GM19025 (cell line): ENCODE measurements at regions not wholly inside any gene's neighbourhood (a gene's known extent, or its start where the extent isn't known, plus 50 kb on each side); places are given as distances from the start of the nearest gene placed in this dataset.
A peak's percentile ranks its signal among the peaks of the same experiment; 100 is the strongest.

Experiments
- ATAC-seq: cut with Tn5 transposase; IDR thresholded peaks from one replicate; pipeline ENCODE4 v1.9.1; 2021; ENCODE audit warnings: mild to moderate bottlenecking, low read depth, moderate library complexity; ENCODE audit not compliant: unreplicated experiment

DNA sequence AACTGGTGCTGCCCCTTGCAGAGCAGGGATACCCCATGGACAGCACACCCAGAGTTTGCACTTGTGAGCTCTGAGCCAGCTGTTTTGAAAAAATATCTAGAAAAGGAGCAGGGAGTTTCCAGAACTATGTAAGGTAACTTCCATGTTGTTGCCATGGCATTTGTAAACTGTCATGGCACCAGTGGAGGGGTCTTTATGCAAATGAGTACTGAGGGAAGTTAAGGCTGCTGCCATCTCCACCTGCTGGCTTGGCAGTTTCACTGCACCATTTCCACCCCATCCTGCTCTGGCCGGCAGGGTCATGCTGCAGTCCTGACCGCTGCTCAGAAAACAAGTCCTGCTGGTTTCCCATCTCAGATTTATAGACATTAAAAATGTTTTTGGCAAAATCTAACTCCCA lies 52.3 kb upstream of the SNTG2 start:
- peak; percentile 66 for ATAC-seq

DNA sequence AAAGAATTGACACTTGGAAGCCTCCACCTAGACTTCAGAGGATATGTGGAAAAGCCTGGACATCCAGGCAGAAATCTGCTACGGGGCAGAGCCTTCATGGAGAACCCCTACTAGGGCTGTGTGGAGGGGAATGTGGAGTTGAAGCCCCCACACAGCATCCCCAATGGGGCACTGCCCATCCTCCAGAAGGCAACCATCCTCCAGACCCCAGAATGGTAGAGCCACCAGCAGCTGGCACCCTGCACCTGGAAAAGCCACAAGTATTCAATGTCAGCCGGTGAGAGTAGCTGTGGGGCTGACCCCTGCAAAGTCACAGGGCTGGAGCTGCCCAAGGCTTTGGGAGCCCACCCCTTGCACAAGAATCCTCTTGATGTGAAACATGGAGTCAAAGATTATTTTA lies 53.6 kb upstream of the SNTG2 start:
- no peak for ATAC-seq

DNA sequence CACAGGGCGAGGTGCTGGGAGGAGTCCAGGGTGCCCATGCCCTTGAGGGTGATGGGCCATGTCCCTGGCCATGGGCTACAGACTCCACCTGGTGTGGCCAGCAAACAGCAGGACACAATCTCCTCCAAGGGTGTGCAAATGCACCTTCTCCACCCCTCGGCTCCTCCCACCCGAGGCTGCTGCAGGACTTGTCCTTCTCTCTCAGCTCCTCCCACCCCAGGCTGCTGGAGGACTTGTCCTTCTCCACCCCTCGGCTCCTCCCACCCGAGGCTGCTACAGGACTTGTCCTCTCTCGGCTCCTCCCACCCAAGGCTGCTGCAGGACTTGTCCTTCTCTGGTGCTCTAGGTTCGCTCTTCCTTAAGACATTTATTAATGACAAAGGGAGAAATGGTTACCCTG lies 57.3 kb upstream of the SNTG2 start:
- ATAC-seq = no peak

DNA sequence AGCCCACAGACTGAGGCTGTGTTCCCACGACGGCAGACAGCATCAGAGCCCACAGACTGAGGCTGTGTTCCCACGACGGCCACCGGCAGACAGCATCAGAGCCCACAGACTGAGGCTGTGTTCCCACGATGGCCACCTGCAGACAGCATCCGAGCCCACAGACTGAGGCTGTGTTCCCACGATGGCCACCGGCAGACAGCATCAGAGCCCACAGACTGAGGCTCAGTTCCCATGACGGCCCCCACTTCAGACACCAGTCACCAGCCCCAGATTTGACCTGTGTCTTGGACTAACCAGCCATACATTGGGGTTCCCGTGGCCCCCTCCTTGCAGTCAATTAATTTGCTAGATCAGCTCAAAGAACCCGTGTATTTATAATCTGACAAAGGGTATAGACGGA lies 57.8 kb upstream of the SNTG2 start:
- ATAC-seq = no peak

DNA sequence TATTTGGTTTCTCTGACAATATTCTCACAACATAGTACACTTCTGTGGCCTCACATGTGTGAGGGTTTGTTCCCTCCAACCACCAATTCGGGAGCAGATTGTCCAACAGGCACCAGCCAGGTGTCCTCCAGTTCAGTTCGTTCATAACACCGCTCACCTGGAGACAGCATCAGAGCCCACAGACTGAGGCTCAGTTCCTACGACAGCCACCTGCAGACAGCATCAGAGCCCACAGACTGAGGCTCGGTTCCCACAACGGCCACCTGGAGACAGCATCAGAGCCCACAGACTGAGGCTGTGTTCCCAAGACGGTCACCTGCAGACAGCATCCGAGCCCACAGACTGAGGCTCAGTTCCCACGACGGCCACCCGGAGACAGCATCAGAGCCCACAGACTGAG lies 58.2 kb upstream of the SNTG2 start:
- ATAC-seq = no peak

DNA sequence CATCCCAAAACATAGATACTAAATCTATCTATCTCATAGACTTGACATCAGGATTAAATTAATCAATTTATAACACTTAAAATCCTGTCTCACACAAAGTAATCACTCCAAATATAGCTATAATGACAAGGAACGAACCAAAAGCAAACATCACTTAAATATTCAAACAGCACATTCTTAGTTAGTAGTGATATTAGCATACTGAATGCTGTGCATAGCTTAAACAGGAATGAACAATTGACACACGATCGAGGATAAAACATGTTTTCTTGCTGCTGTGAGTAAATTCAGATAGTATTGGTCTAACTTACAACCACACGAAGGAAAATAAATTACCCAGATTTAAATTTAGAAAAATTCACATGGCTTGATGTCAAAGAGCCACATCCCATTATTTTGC lies 58.9 kb upstream of the SNTG2 start:
- no peak for ATAC-seq

DNA sequence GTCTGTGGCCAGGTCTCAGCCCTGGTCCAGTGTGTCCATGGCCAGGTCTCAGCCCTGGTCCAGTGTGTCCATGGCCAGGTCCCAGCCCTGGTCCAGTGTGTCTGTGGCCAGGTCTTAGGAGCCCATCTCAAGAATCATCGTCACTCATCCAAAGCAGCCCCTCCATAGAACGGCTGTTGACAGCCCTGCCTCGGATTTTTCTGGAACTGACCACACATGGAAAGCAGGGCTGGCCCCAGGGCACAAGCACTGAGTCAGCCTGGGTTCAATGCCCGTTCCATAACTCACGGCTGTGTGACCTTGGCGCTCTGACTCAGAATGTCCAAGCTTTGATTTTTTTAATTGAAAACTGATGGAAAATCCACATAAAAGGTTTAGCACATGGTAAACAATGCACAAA lies 59.9 kb upstream of the SNTG2 start:
- ATAC-seq = no peak

DNA sequence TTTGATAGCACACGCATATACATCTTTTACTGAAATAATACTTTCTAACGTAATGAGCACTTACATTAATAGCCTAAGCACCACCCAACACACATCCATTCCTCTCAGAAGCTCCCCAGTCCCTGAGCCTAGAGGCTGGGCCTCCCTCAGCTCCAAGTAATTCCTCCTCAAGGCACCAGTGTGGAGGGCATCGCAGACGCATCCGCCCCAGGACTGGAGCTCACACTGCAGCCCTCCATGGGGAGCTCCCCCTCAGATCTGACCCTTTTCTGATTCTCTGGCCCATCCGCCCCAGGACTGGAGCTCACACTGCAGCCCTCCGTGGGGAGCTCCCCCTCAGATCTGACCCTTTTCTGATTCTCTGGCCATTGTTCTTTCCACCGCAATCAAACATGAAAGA lies 60.4 kb upstream of the SNTG2 start:
- no peak for ATAC-seq

DNA sequence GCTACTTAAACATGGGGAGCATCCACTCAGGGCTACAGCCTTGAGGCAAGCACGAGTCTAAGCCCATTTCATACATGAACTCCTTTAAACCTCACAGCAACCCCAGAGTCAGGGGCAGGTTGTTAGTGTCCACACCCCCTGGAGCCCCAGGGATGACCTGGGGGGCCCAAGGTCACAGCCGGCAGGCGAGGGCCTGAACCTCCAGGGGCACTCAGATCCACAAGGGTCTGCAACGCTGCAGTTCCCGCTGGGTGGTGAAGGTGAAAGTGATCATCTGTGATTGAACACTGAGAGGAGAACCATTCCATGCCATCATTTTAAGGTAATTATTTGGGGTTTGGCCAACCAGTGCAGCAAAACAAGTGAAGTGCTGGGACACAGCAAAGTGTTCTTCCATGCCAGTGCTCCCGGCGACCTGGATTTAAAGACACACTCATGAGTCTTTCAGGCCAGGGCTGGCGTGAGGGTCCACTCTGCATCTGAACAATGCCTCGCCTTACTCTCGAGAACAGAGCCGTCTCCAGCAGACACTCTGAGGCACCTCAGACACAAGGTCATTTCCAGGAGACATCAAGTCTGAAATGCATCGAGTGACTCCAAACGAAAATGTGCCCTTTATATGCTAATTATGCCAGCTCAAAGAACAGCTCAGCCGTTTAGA lies 61.6 kb upstream of the SNTG2 start:
- no peak for ATAC-seq

DNA sequence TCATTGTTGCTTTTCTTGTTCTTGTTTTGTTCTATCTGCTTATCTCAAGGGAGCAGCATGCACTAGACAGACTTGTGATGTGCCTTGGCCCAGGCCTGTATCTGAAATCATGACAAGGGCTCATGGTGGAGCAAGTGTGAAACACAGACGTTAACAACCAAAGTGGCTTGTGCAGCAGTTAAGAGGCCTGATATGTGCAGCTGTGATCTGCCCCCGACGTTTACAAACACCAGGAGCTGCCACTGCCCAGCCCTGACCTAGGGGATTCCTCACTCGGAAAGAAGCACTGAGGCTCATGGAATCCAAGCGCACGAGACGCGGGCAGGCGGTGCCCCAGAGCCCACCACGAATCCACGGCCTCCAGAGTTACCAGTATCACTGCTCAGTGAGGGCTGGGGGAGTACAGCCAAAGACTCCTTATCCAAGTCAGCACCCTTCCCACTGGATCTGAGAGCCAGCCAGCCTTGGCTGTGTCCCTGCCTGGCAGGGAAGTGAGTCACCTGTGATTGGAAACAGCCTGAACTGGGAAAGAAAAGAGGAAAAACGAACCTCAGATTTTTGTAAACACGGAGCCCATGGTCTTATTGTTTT lies 62.3 kb upstream of the SNTG2 start:
- ATAC-seq = no peak

DNA sequence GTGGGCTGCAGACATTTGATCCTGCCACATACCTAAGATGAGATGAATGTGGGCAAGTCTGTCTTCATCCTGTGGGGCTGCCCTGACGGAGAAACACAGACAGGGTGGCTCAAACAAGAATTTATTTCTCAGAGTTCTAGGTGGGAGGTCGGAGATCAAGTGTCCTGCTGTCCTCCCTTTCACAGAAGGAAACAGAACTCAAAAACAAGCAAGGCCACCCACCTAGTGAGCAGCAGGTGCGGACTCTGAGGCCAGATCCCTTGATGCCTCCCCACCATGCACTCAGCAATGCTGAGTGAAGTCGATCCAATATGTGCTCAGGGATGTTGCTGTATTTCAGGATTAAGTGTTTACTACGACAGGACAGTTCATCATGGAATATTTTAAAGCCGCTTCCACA lies 63.0 kb upstream of the SNTG2 start:
- ATAC-seq = no peak

DNA sequence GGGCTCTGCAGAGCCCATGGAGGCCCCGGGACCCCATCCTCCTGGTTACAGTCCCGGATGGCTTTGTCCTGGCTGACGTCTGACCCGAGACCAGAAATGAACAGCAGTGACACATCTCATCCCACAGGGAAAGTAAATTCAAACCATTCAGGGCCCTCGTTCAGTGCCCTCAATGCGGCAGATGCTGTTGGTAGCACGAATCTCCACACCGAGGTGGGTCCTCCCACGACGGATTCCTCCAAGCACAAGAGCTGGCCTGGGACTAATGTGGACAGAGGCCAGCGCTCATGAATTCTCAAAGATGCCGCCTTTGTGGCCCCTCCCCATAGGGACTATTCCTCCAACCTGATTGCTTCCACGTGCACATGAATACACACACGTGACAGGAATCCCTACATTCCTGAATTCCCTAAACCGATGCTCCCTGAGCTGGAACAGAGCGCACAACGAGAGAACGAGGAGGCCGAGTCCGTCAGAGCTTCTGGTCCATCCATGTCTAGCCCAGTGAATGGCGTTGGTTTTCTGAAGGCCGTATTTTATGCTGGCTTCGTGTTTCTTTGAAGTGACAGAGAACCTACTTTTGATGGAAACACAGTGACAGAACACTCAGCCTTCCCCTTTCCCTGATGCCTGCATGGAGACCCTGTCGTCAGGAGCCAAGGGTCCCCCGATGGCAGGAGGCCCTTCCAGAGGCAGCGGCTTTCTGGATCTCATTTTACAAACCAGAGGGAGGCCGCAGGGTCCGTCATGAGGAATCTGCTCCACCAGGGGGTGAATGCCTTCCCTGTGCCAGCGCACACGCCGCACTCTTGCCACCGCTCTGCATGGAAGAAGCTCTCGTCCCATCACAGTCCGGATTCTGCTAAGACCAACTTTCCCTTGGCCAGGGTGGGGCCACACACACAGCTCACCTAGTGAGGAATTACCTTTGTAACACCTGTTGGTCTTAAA lies 64.3 kb upstream of the SNTG2 start:
- no peak for ATAC-seq

DNA sequence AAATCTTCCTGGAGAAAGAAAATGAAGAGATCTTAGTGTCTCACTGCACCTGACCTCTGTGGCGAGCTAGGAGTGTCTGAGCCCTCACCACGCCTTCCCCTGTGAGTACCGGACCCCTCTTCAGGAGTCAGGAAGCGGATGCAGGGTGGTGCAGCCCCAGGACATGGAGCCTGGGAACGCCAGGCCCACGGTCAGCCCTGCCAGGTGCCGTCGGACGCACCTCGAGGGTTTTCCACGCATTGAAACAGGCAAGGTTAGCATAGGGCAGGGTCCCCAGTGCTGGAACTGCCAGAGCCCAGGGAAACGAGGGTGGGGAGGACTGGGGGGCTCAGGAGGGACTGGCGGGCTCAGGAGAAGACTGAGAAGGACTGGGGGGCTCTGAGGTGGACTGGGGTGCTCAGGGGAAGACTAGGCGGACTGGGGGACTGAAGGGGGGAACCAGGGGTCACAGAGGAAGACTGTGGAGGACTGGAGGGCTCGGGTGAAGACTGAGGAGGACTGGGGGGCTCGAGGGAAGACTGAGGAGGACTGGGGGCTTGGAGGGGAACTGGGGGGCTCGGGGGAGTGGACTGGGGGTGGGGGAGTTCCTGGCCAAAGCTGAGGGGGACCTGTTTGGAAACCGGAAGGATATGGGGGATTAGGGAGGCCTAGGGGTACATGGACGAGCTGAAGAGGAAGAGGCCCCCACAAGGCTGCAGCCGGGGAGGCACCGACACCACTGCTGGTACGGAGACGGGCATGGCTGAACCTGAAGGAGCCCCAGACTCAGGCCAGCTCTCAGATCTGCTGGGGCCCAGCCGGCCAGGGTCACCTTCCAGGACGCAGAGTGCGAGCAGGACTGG lies 65.2 kb upstream of the SNTG2 start:
- no peak for ATAC-seq

DNA sequence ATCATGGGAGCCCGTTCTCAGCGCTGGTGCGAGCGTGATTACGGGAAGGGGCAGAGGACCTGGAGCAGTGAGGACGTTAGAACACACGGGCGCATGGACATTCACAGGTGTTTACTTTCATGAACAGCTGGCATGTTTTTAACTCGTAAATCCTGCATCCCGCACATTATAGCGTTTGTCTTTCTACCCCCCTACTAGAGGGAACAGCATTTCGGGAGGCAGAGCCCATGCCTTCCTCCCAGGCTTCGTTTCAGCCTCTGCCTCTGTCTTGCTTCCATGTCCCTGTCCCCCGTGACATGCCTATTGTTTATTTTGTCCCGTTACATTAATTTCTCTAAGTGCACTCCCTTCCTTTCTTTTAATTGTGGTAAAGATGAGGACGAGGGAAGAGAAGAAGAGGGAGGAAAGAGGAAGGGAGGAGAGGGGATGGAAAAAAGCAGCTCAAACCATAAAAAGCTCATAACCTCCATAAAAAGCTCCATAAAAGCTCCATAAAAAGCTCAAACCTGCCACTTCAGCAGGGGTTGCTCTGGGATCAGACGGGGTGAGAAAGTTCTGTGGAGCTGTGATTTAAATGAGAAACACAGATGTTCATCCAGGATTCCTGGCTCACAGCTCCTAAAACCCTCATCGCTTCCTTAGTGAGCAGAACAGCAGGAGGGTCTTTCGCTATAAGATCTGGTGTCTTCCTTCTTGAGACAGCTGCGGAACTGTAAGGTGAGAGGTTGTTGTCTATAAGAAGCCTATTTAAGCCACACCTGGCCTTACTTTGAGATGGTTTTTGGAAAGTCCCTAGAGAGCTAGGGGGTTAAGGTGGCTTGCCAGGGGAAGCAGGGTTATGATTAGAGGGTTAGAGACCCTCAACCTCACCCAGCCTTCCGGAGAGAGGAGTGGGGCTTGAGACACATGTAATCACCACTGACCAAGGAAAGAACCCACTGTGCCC lies 66.6 kb upstream of the SNTG2 start:
- ATAC-seq = no peak

DNA sequence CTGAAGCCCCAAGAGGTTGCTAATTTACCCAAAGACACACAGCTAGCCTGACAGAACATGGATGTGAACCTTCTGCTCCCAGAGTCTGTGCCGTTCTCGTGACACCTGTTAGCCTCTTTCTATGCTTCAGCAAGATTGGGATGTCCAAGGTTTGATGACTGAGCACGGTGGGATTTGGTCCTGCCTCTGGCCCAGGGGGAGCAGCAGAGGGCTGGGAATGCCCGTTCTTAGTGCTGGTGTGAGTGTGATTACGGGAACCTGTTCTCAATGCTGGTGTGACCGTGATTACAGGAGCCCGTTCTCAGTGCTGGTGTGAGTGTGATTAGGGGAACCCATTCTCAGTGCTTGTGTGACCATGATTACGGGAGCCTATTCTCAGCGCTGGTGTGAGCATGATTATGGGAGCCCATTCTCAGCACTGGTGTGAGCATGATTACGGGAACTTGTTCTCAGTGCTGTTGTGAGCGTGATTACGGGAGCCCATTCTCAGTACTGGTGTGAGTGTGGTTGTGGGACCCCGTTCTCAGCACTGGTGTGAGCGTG lies 67.3 kb upstream of the SNTG2 start:
- ATAC-seq = no peak

DNA sequence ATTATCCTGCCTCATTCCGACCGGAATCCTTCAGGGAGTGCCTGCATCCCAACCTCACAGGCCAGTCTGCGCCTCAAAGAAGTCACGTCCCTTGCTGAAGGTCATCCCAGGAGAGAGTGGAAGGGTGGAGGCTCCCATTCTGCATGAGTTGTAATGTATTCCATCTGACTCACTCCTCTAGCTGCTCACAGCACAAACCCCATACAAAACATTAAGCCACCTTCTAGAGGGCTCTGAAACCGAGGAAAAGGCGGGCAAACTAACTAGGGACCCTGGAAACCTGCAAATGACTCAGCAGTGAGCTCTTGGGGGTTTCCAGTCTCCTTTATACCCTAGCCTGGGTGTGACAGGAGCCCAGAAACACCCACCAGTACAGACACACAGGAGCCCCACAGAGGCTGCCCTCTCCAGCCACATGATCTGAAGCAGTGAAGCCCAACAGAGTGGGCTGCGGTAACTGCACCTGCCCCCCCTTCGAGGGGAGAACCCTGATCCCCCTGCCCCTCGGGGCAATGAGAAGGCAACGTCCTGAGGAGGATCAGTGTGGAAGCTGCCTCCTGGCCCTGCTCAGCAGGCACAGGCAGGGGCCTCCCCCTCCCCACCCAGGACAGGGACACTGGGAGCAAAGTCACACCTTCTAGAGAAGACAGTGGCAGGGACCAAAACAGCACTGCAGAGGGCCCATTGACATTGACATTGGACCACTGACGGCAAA lies 69.3 kb upstream of the SNTG2 start:
- ATAC-seq = peak; percentile 77

DNA sequence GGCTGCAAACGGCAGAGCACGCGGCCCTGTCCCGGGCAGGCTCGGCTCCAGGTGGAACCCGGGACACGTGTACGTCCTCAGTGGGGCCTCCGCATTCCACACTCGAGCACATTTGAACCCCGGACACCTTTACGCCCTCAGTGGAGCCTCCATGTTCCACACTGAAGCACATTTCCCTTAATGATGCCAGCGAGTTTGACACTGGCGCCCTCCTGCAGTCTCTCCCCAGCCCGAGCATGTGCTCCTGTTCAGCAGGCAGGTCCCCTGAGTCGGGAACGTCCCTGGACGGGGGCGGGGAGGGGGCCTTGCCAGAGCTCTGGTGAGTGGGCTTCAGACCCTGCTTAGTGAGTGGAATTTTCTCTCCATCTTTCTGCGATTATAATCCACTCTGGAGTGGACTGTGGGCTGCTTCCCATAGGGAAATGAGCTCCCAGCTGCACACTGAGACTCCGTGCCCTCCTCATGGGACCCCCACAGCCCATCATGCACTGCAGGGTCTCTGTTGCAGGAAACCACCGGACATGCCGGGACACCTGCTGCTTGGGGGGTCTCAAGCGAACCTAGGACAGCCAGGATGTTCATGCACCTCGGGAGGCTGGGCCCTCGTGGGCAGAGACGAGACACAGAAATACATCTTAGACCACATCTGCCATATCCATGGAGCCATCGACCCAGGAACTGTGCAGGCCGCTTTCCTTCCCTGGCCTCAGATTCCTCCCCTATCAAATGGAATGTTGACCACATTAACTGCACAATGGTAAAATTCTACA lies 70.3 kb upstream of the SNTG2 start:
- no peak for ATAC-seq

DNA sequence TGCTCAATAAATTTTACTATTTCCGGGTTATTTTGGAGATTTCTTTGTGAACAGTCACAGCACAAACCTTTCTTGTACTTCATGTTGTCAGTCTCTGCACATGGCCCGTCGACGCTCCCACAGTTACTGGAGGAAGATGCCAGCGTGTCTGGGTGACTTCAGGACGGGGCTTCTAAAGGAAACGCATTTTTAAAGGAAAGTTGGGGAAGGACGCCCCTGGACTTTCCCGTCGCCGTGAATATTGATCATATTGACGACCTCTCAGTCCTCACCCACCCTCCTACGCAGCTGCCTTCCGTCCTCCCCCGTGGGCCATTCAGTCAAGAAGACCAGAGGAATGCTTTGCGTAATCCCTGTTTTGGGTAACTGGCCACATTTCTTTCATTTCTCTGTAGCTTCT lies 71.1 kb upstream of the SNTG2 start:
- ATAC-seq = no peak
